Mesendoderm (in vitro differentiated cells): ENCODE measurements at regions not wholly inside any gene's neighbourhood (a gene's known extent, or its start where the extent isn't known, plus 50 kb on each side); places are given as distances from the start of the nearest gene placed in this dataset.

Source experiments
- DNase-seq: peaks from one replicate; pipeline ENCODE4 v3.0.0; 2013
- H2AK5ac ChIP-seq: 2 replicates; pipeline ENCODE4 v1.6.1; 2013; ENCODE audit warnings: low read length, inconsistent platforms
- H2BK120ac ChIP-seq: 2 replicates; pipeline ENCODE4 v1.6.1; 2013; ENCODE audit warnings: low read depth, mild to moderate bottlenecking, low read length, moderate library complexity, mixed read lengths
- H2BK15ac ChIP-seq: replicated peaks from 2 replicates; pipeline ENCODE4 v1.6.1; 2013; ENCODE audit warnings: low read depth, mild to moderate bottlenecking, moderate library complexity
- H2BK5ac ChIP-seq: 2 replicates; pipeline ENCODE4 v1.6.1; 2013; ENCODE audit warnings: low read length, inconsistent platforms
- H3K18ac ChIP-seq: 2 replicates; pipeline ENCODE4 v1.6.1; 2013; ENCODE audit warnings: mild to moderate bottlenecking, low read length, mixed read lengths
- H3K23ac ChIP-seq: one replicate; pipeline ENCODE4 v1.6.1; 2013; ENCODE audit warnings: low read length
- H3K27ac ChIP-seq: 2 replicates; pipeline ENCODE4 v1.5.1; 2013; ENCODE audit warnings: low read depth, mild to moderate bottlenecking, inconsistent platforms, low read length, moderate library complexity
- H3K27me3 ChIP-seq: 2 replicates; pipeline ENCODE4 v1.6.1; 2013; ENCODE audit warnings: low read length, control low read depth, mild to moderate bottlenecking, inconsistent platforms; ENCODE audit not compliant: insufficient read depth, poor library complexity
- H3K36me3 ChIP-seq: 2 replicates; pipeline ENCODE4 v1.6.1; 2013; ENCODE audit warnings: low read length, inconsistent platforms; ENCODE audit not compliant: control insufficient read depth, insufficient read depth
- H3K4ac ChIP-seq: one replicate; pipeline ENCODE4 v1.6.1; 2013; ENCODE audit warnings: low read depth, mild to moderate bottlenecking, low read length, moderate library complexity
- H3K4me1 ChIP-seq: 2 replicates; pipeline ENCODE4 v1.6.1; 2013; ENCODE audit warnings: low read depth, low read length, inconsistent platforms; ENCODE audit not compliant: control insufficient read depth
- H3K4me2 ChIP-seq: 2 replicates; pipeline ENCODE4 v1.6.1; 2013; ENCODE audit warnings: low read length
- H3K4me3 ChIP-seq: 2 replicates; pipeline ENCODE4 v1.5.1; 2013; ENCODE audit warnings: mild to moderate bottlenecking, low read length
- H3K56ac ChIP-seq: one replicate; pipeline ENCODE4 v1.6.1; 2013; ENCODE audit warnings: low read length
- H3K79me1 ChIP-seq: 2 replicates; pipeline ENCODE4 v1.6.1; 2013; ENCODE audit warnings: low read length, inconsistent platforms
- H3K79me2 ChIP-seq: 2 replicates; pipeline ENCODE4 v1.6.1; 2013; ENCODE audit warnings: mild to moderate bottlenecking, low read length; ENCODE audit not compliant: control insufficient read depth, insufficient read depth
- H3K9ac ChIP-seq: 2 replicates; pipeline ENCODE4 v1.6.1; 2013; ENCODE audit warnings: low read length, inconsistent platforms
- H4K5ac ChIP-seq: one replicate; pipeline ENCODE4 v1.6.1; 2013; ENCODE audit warnings: low read length
- H4K8ac ChIP-seq: one replicate; pipeline ENCODE4 v1.6.1; 2013; ENCODE audit warnings: low read depth, mild to moderate bottlenecking, control low read depth, low read length, moderate library complexity
- WGBS: extraction: QIAGEN DNeasy Blood & Tissue Kit; methylation state at CpG from one replicate; pipeline ENCODE4 v1.1.7; 2013; ENCODE audit warnings: low lambda C conversion rate, missing lambda C conversion rate; ENCODE audit not compliant: insufficient coverage; ENCODE audit errors: extremely low coverage; 5-methylcytosine and 5-hydroxymethylcytosine counted together

GRCh38 chr2:41618754-41619153, 429.1 kb upstream of the PKDCC start:
- H2BK15ac ChIP-seq, result no peak overlapping the region
- H2AK5ac ChIP-seq, result no peak overlapping the region
- H2BK120ac ChIP-seq, result no peak overlapping the region
- H3K27me3 ChIP-seq, result no peaks in the 10 kb centered on the region
- no peaks in the 10 kb centered on the region for H3K79me2 ChIP-seq
- H4K5ac ChIP-seq, result no peak overlapping the region
- H3K4me2 ChIP-seq, result no peak overlapping the region
- H3K4ac ChIP-seq, result no peak overlapping the region
- whole genome bisulfite sequencing, result 83% methylated on average over 2 of the region's 3 CpGs
- H3K27ac ChIP-seq, result no peak overlapping the region
- no peak overlapping the region for H3K9ac ChIP-seq
- no peaks in the 10 kb centered on the region for H3K36me3 ChIP-seq
- no peak overlapping the region for H3K18ac ChIP-seq
- DNase-seq, result no peak
- no peak overlapping the region for H3K56ac ChIP-seq
- no peak overlapping the region for H3K4me3 ChIP-seq
- H2BK5ac ChIP-seq, result no peak overlapping the region
- no peaks in the 10 kb centered on the region for H3K4me1 ChIP-seq
- no peaks in the 10 kb centered on the region for H3K79me1 ChIP-seq
- no peak overlapping the region for H3K23ac ChIP-seq
- H4K8ac ChIP-seq, result no peak overlapping the region

GRCh38 chr2:41621095-41621494, 426.7 kb upstream of the PKDCC start:
- H3K27ac ChIP-seq, result no peak overlapping the region
- no peaks in the 10 kb centered on the region for H3K79me2 ChIP-seq
- H3K4me1 ChIP-seq, result no peaks in the 10 kb centered on the region
- H3K9ac ChIP-seq, result no peak overlapping the region
- H2AK5ac ChIP-seq, result no peak overlapping the region
- H2BK15ac ChIP-seq, result no peak overlapping the region
- no peaks in the 10 kb centered on the region for H3K27me3 ChIP-seq
- no peak overlapping the region for H3K56ac ChIP-seq
- no peak overlapping the region for H3K4me3 ChIP-seq
- no peak overlapping the region for H3K18ac ChIP-seq
- H4K5ac ChIP-seq, result no peak overlapping the region
- H3K23ac ChIP-seq, result no peak overlapping the region
- H3K4me2 ChIP-seq, result no peak overlapping the region
- WGBS, result no CpG with 5 or more reads among the region's 3 CpGs
- no peak overlapping the region for H4K8ac ChIP-seq
- no peak for DNase-seq
- H2BK5ac ChIP-seq, result no peak overlapping the region
- no peak overlapping the region for H2BK120ac ChIP-seq
- no peaks in the 10 kb centered on the region for H3K79me1 ChIP-seq
- no peak overlapping the region for H3K4ac ChIP-seq
- no peaks in the 10 kb centered on the region for H3K36me3 ChIP-seq

- H3K27ac ChIP-seq, result no peak overlapping the region
These were observed 426.3 kb upstream of the PKDCC start for GRCh38 chr2:41621563-41621962.

DNA sequence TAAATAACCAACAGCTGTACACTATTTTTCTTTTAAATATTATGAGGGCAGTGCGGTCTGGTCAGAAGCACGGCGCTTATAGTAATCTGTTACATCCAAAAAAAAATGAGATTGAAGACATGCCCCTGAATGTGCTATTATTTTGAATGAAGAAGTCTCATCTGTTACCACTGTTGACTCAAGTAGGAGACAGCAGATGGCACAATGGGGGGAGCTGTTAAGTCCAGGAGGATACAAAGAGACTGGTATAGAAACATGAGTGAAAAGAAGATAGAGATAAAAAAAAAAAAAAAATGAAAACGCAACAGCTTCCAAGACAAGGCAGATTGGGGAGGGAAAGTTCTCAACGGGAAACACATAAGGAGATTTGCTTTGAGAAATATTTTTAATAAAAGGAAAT, 425.5 kb upstream of the PKDCC start:
- no peak overlapping the region for H3K4me2 ChIP-seq
- no peak overlapping the region for H2BK15ac ChIP-seq
- no peak overlapping the region for H3K27ac ChIP-seq
- no peak overlapping the region for H2BK5ac ChIP-seq
- no peak overlapping the region for H4K8ac ChIP-seq
- no peak overlapping the region for H3K4me3 ChIP-seq
- no peak overlapping the region for H3K23ac ChIP-seq
- no peak overlapping the region for H3K9ac ChIP-seq
- no peak overlapping the region for H2AK5ac ChIP-seq
- no peaks in the 10 kb centered on the region for H3K79me1 ChIP-seq
- no peaks in the 10 kb centered on the region for H3K27me3 ChIP-seq
- H3K36me3 ChIP-seq, result no peaks in the 10 kb centered on the region
- H3K18ac ChIP-seq, result no peak overlapping the region
- no peak overlapping the region for H4K5ac ChIP-seq
- no peak overlapping the region for H2BK120ac ChIP-seq
- H3K4me1 ChIP-seq, result no peaks in the 10 kb centered on the region
- H3K4ac ChIP-seq, result no peak overlapping the region
- no peak overlapping the region for H3K56ac ChIP-seq
- no peak for DNase-seq
- no peaks in the 10 kb centered on the region for H3K79me2 ChIP-seq
- whole genome bisulfite sequencing, result no CpG with 5 or more reads among the region's 5 CpGs

More at GRCh38 chr2:41621563-41621962, 426.3 kb upstream of the PKDCC start:
- no peaks in the 10 kb centered on the region for H3K79me2 ChIP-seq
- DNase-seq, result no peak
- H2BK15ac ChIP-seq, result no peak overlapping the region
- no peak overlapping the region for H4K5ac ChIP-seq
- no peaks in the 10 kb centered on the region for H3K4me1 ChIP-seq
- H4K8ac ChIP-seq, result no peak overlapping the region
- no CpG with 5 or more reads among the region's 3 CpGs for WGBS
- H3K18ac ChIP-seq, result no peak overlapping the region
- no peak overlapping the region for H2BK5ac ChIP-seq
- H3K4ac ChIP-seq, result no peak overlapping the region
- no peak overlapping the region for H3K4me3 ChIP-seq
- no peaks in the 10 kb centered on the region for H3K27me3 ChIP-seq
- H2BK120ac ChIP-seq, result no peak overlapping the region
- no peak overlapping the region for H3K23ac ChIP-seq
- no peaks in the 10 kb centered on the region for H3K79me1 ChIP-seq
- no peak overlapping the region for H2AK5ac ChIP-seq
- H3K56ac ChIP-seq, result no peak overlapping the region
- H3K9ac ChIP-seq, result no peak overlapping the region
- no peaks in the 10 kb centered on the region for H3K36me3 ChIP-seq
- no peak overlapping the region for H3K4me2 ChIP-seq

DNA sequence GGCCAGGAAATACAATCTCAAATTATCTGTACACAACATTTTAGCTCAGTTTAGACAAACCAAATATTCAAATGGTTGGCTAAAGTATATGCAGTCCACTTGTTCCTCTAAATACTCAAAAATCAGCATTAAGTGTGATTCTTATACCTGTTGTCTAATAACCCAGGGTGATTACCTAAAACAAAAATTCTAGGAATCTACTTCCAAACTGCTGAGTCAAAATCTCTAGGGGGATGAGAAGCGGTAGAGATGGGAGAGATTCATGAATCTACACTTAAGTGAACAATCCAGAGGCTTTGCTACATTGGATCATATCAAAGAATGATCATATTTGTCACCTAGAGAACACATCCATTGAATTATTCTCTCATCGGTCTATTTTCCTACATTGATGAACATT, 420.9 kb upstream of the PKDCC start:
- no peak for DNase-seq
- no CpG with 5 or more reads among the region's 2 CpGs for WGBS
- Histone ChIP-seq H3K4me3 (no peak overlapping the region), H2BK120ac (no peak overlapping the region), H3K18ac (no peak overlapping the region), H4K5ac (no peak overlapping the region), H2BK5ac (no peak overlapping the region), H3K27ac (no peak overlapping the region), H3K79me1 (no peaks in the 10 kb centered on the region), H3K4me2 (no peak overlapping the region), H3K36me3 (no peaks in the 10 kb centered on the region), H3K4me1 (no peaks in the 10 kb centered on the region), H3K4ac (no peak overlapping the region), H3K9ac (no peak overlapping the region), H3K27me3 (no peaks in the 10 kb centered on the region), H2AK5ac (no peak overlapping the region), H4K8ac (no peak overlapping the region), H3K23ac (no peak overlapping the region), H2BK15ac (no peak overlapping the region), H3K56ac (no peak overlapping the region), H3K79me2 (no peaks in the 10 kb centered on the region)

- WGBS, result no CpG with 5 or more reads among the region's 2 CpGs
- Histone ChIP-seq H3K4me1 (no peaks in the 10 kb centered on the region), H3K27ac (no peak overlapping the region), H4K5ac (no peak overlapping the region), H3K79me2 (no peaks in the 10 kb centered on the region), H3K23ac (no peak overlapping the region), H2BK120ac (no peak overlapping the region), H2BK15ac (no peak overlapping the region), H3K56ac (no peak overlapping the region), H2BK5ac (no peak overlapping the region), H3K36me3 (no peaks in the 10 kb centered on the region), H3K9ac (no peak overlapping the region), H4K8ac (no peak overlapping the region), H3K18ac (no peak overlapping the region), H3K4me3 (no peak overlapping the region), H3K4me2 (no peak overlapping the region), H2AK5ac (no peak overlapping the region), H3K27me3 (no peaks in the 10 kb centered on the region), H3K4ac (no peak overlapping the region), H3K79me1 (no peaks in the 10 kb centered on the region)
- DNase-seq, result no peak
These were observed 413.1 kb upstream of the PKDCC start for GRCh38 chr2:41634686-41635085.
